ENCODE measurements at regions not wholly inside any gene's neighbourhood (a gene's known extent, or its start where the extent isn't known, plus 50 kb on each side); places are given as distances from the start of the nearest gene placed in this dataset.

DNA sequence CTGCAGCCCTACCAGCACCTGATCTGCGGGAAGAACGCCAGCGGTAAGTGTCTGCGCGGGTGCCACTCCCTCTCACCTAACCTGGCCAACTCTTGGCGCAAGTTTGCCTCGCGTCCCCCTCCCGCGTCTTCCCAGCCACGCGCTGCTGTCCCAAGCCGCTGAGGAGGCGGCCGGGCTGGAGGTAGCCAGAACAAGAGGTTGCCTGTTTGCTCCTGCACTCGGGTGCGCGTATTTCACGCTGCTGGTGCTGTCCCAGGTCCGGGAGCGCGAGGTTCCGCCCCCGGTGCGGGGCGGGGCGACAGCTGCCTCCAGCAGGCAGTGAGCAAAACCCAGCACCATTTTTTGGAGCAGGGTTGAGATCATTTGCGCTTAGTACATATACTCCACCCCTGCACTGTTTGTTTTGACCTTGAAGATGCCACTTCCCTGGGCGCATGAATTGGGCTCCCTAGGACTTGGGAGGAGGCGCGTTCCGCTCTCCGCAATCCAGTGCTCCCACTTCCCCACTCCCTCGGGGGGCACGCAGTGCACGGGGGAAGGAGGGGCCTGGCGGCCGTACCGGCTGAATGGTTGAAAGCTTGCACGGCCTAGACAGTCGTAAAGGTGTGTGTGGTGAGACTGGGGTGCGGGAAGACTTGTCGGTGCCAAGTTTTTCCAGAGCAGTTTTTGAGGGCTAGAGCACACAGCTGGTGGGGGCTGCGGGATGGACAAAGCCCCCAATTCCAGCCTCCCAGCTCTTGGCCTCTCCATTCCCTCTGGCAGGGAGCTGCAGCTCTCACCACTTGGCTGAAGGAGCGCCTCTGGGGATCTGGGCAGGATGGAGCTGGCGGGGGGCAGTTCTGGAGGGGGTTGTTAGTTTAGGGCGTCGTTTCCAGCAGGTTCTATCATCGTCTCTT lies 226.9 kb upstream of the CRY1 start:
- DNase-seq (ENCODE audit: low read depth): peak; percentile 21
- peak overlapping the region; percentile 35 for H3K4me3 ChIP-seq (ENCODE audit: low read depth, low read length)
- no peak for TF ChIP-seq CTCF (IDR thresholded peaks at IDR 0.05; ENCODE audit: insufficient read depth, low read depth, low read length)

GRCh38 chr12:107320929-107321631 lies 227.7 kb upstream of the CRY1 start:
- H3K4me3 ChIP-seq (ENCODE audit: low read depth, low read length): peak overlapping the region; percentile 35
- peak; percentile 8 for DNase-seq (ENCODE audit: low read depth)

DNA sequence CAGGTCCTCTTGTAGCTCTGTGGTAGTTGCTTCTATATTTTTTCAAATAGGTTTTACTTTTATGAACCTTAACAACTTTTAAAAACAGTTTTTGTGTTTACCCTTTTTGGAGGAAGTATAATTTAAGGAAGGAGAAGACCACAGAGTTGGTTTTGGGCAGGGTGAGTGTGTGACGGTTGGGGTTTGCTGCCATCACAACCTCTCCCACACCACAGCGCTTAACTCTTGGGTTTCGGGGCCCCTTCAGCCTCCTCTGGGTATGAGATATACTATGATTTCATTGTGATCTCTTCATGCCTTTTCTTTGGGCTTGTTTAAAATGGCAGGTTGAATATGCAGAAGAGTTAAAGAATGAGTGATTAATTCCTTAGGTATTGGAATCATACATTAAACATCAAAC lies 228.7 kb upstream of the CRY1 start:
- no peak for DNase-seq (ENCODE audit: low read depth)
- no peak overlapping the region for H3K4me3 ChIP-seq (ENCODE audit: low read depth, low read length)
- TF ChIP-seq CTCF (IDR thresholded peaks at IDR 0.05; ENCODE audit: insufficient read depth, low read depth, low read length): no peak

More at GRCh38 chr12:107320929-107321631, 227.7 kb upstream of the CRY1 start:
- no peak for TF ChIP-seq CTCF (IDR thresholded peaks at IDR 0.05; ENCODE audit: insufficient read depth, low read depth, low read length)

GRCh38 chr12:107325075-107325608 lies 231.8 kb upstream of the CRY1 start:
- no peak for DNase-seq (ENCODE audit: low read depth)
- H3K4me3 ChIP-seq (ENCODE audit: low read depth, low read length): no peak overlapping the region
- no peak for TF ChIP-seq CTCF (IDR thresholded peaks at IDR 0.05; ENCODE audit: insufficient read depth, low read depth, low read length)

- DNase-seq (ENCODE audit: low read depth): no peak
- TF ChIP-seq CTCF (IDR thresholded peaks at IDR 0.05; ENCODE audit: insufficient read depth, low read depth, low read length): no peak
Observed at GRCh38 chr12:107326237-107326636, 232.9 kb upstream of the CRY1 start.

DNA sequence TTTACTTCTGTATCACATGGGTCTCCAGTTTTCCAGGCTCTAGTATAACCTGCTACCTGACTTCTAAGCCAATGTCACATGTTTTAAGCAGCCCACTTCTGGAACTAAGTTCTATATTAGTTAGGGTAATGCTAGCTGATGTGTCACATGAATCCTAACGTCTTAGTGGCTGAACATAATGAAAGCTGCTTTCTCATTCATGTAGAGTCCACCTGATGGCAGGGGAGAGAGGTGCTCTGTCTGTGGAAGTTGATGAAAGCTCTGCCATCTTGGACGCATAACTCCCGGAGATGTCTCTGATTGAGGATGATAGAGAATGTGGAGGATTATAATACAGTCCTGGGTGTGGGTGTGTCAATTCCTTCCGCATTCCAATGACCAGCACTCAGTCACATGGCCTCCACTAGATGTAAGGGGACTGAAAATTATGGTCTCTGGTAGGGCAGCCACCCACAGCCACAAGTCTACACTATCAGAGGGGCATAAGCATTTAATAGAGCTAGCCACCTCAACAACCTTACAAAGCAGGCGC lies 234.4 kb upstream of the CRY1 start:
- no peak for TF ChIP-seq CTCF (IDR thresholded peaks at IDR 0.05; ENCODE audit: insufficient read depth, low read depth, low read length)
- H3K4me3 ChIP-seq (ENCODE audit: low read depth, low read length): no peak overlapping the region
- no peak for DNase-seq (ENCODE audit: low read depth)

More at GRCh38 chr12:107326237-107326636, 232.9 kb upstream of the CRY1 start:
- no peak overlapping the region for H3K4me3 ChIP-seq (ENCODE audit: low read depth, low read length)

Measured in fibroblast of villous mesenchyme (primary cell).